Neural cell (in vitro differentiated cells): ENCODE measurements at regions not wholly inside any gene's neighbourhood (a gene's known extent, or its start where the extent isn't known, plus 50 kb on each side); places are given as distances from the start of the nearest gene placed in this dataset.

ENCODE experiments used
- H2AFZ ChIP-seq: fragments of 200-600, 300-800 bp; sonication (generic), shearing (Covaris generic); 2 replicates; pipeline ENCODE4 v1.6.0; 2014; ENCODE audit warnings: low read depth, mild to moderate bottlenecking, antibody characterized with exemption, low read length, moderate library complexity
- H3F3A ChIP-seq: fragments of 200-600 bp; shearing (Covaris generic); 2 replicates; pipeline ENCODE4 v1.6.1; 2016; ENCODE audit warnings: mild to moderate bottlenecking, moderate library complexity, mixed read lengths, antibody characterized with exemption, low read length; ENCODE audit not compliant: insufficient read depth, poor library complexity, severe bottlenecking
- H3K27ac ChIP-seq: fragments of 200-600, 300-800 bp; sonication (generic), shearing (Covaris generic); 2 replicates; pipeline ENCODE4 v1.5.1; 2014; ENCODE audit warnings: mild to moderate bottlenecking, low read length, moderate library complexity
- H3K27me3 ChIP-seq: fragments of 300-800, 200-600 bp; sonication (generic), shearing (Covaris generic); 2 replicates; pipeline ENCODE4 v1.6.0; 2014; ENCODE audit warnings: mild to moderate bottlenecking, low read depth, low read length, moderate library complexity; ENCODE audit not compliant: insufficient read depth
- H3K36me3 ChIP-seq: fragments of 300-800, 200-600 bp; sonication (generic), shearing (Covaris generic); 2 replicates; pipeline ENCODE4 v1.5.1; 2014; ENCODE audit warnings: mild to moderate bottlenecking, antibody characterized with exemption, low read length, moderate library complexity; ENCODE audit not compliant: insufficient read depth
- H3K4me2 ChIP-seq: fragments of 300-800, 200-600 bp; sonication (generic), shearing (Covaris generic); 2 replicates; pipeline ENCODE4 v1.6.0; 2014; ENCODE audit warnings: mild to moderate bottlenecking, low read length
- H3K4me3 ChIP-seq: fragments of 300-800, 200-600 bp; sonication (generic), shearing (Covaris generic); 2 replicates; pipeline ENCODE4 v1.5.1; 2014; ENCODE audit warnings: mild to moderate bottlenecking, low read length, moderate library complexity
- H3K79me2 ChIP-seq: fragments of 200-600 bp; shearing (Covaris generic); replicated peaks from 2 replicates; pipeline ENCODE4 v1.6.0; 2014; ENCODE audit warnings: mild to moderate bottlenecking, low read length, moderate library complexity; ENCODE audit not compliant: insufficient read depth
- H3K9ac ChIP-seq: fragments of 300-800, 200-600 bp; sonication (generic), shearing (Covaris generic); 2 replicates; pipeline ENCODE4 v1.6.1; 2016; ENCODE audit warnings: mild to moderate bottlenecking, low read length, mixed read lengths
- H3K9me2 ChIP-seq: fragments of 200-600 bp; shearing (Covaris generic); 2 replicates; pipeline ENCODE4 v1.6.1; 2016; ENCODE audit warnings: mild to moderate bottlenecking, low read length, mixed read lengths; ENCODE audit not compliant: insufficient read depth
- H3K9me3 ChIP-seq: fragments of 200-600, 300-800 bp; sonication (generic), shearing (Covaris generic); 2 replicates; pipeline ENCODE4 v1.6.1; 2016; ENCODE audit warnings: mild to moderate bottlenecking, mixed run types, low read length, moderate library complexity, mixed read lengths
- H4K20me1 ChIP-seq: fragments of 200-600 bp; shearing (Covaris generic); 2 replicates; pipeline ENCODE4 v1.6.1; 2016; ENCODE audit warnings: mild to moderate bottlenecking, mixed run types; ENCODE audit not compliant: insufficient read depth
- CTCF ChIP-seq: fragments of 450-650 bp; IDR thresholded peaks from 2 replicates; pipeline ENCODE4 v1.5.1; 2014; ENCODE audit warnings: antibody characterized with exemption, mild to moderate bottlenecking, moderate library complexity; ENCODE audit not compliant: poor library complexity, severe bottlenecking
- EP300 ChIP-seq: fragments of 450-650 bp; conservative IDR thresholded peaks from 2 replicates; pipeline ENCODE4 v1.6.1; 2014; ENCODE audit warnings: antibody characterized with exemption, mild to moderate bottlenecking, moderate library complexity; ENCODE audit not compliant: poor library complexity, severe bottlenecking
- EZH2 ChIP-seq: fragments of 200-600, 300-800 bp; shearing (Covaris generic), sonication (generic); IDR thresholded peaks from 2 replicates; pipeline ENCODE4 v1.6.1; 2014; ENCODE audit warnings: antibody characterized with exemption, low read length, borderline replicate concordance, mild to moderate bottlenecking; ENCODE audit not compliant: insufficient read depth, poor library complexity, severe bottlenecking
- MXI1 ChIP-seq: fragments of 450-650 bp; conservative IDR thresholded peaks from 2 replicates; pipeline ENCODE4 v1.6.1; 2014; ENCODE audit warnings: antibody characterized with exemption, mild to moderate bottlenecking; ENCODE audit not compliant: poor library complexity, severe bottlenecking
- POLR2AphosphoS5 ChIP-seq: IDR thresholded peaks from 2 replicates; pipeline ENCODE4 v1.6.1; 2012
- RAD21 ChIP-seq: fragments of 450-650 bp; conservative IDR thresholded peaks from 2 replicates; pipeline ENCODE4 v1.6.1; 2014; ENCODE audit warnings: antibody characterized with exemption, mild to moderate bottlenecking, moderate library complexity
- SMC3 ChIP-seq: fragments of 450-650 bp; conservative IDR thresholded peaks from 2 replicates; pipeline ENCODE4 v1.6.1; 2014; ENCODE audit warnings: antibody characterized with exemption, mild to moderate bottlenecking, moderate library complexity; ENCODE audit not compliant: poor library complexity
- TAF1 ChIP-seq: IDR thresholded peaks from 2 replicates; pipeline ENCODE4 v1.6.1; 2012; ENCODE audit warnings: low read depth
- TF ChIP-seq, protein P1 (sequence below): IDR thresholded peaks from 2 replicates; pipeline ENCODE4 v1.6.1; 2012; ENCODE audit warnings: borderline replicate concordance

DNA sequence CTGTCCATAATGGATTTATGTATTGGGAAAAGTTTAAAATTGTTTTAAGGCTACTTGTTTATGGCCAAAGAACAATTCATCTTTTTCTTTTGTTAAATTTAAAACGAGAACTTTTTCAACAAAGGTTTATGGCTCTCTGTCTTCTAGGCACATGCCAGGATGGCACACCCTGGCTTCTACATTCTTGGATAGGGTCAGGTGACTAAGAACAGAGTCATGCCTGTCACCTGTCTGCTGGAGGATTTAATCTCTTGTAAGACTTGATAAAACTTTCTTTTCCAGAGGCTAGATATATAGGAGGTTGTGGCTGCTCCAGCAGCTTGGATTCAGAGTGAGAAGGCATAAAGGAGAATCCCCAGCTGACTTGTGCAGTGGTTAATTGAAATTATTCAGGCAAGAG is 915.4 kb downstream of the GATA3 start:
- no peaks in the 10 kb centered on the region for H4K20me1 ChIP-seq
- no peak overlapping the region for H3K4me3 ChIP-seq
- no peak overlapping the region for H3K9ac ChIP-seq
- no peaks in the 10 kb centered on the region for H3K27me3 ChIP-seq
- no peaks in the 10 kb centered on the region for H3K9me2 ChIP-seq
- H3K9me3 ChIP-seq = no peaks in the 10 kb centered on the region
- H3K4me2 ChIP-seq = no peak overlapping the region
- H3F3A ChIP-seq = no peaks in the 10 kb centered on the region
- H3K27ac ChIP-seq = no peak overlapping the region
- TF ChIP-seq, protein P1, sequence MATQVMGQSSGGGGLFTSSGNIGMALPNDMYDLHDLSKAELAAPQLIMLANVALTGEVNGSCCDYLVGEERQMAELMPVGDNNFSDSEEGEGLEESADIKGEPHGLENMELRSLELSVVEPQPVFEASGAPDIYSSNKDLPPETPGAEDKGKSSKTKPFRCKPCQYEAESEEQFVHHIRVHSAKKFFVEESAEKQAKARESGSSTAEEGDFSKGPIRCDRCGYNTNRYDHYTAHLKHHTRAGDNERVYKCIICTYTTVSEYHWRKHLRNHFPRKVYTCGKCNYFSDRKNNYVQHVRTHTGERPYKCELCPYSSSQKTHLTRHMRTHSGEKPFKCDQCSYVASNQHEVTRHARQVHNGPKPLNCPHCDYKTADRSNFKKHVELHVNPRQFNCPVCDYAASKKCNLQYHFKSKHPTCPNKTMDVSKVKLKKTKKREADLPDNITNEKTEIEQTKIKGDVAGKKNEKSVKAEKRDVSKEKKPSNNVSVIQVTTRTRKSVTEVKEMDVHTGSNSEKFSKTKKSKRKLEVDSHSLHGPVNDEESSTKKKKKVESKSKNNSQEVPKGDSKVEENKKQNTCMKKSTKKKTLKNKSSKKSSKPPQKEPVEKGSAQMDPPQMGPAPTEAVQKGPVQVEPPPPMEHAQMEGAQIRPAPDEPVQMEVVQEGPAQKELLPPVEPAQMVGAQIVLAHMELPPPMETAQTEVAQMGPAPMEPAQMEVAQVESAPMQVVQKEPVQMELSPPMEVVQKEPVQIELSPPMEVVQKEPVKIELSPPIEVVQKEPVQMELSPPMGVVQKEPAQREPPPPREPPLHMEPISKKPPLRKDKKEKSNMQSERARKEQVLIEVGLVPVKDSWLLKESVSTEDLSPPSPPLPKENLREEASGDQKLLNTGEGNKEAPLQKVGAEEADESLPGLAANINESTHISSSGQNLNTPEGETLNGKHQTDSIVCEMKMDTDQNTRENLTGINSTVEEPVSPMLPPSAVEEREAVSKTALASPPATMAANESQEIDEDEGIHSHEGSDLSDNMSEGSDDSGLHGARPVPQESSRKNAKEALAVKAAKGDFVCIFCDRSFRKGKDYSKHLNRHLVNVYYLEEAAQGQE = no peak
- TF ChIP-seq CTCF = no peak
- TF ChIP-seq SMC3 = no peak
- TF ChIP-seq TAF1 = no peak
- TF ChIP-seq MXI1 = no peak
- no peak for TF ChIP-seq POLR2AphosphoS5
- TF ChIP-seq RAD21 = no peak
- no peak for TF ChIP-seq EP300
- TF ChIP-seq EZH2 = no peak
- no peaks in the 10 kb centered on the region for H3K79me2 ChIP-seq
- H2AFZ ChIP-seq = no peak overlapping the region
- no peaks in the 10 kb centered on the region for H3K36me3 ChIP-seq

- Histone ChIP-seq H3K79me2 (no peaks in the 10 kb centered on the region), H2AFZ (no peak overlapping the region), H3K4me3 (no peak overlapping the region), H3K27ac (no peak overlapping the region), H3K9me3 (no peaks in the 10 kb centered on the region), H3K9ac (no peak overlapping the region), H4K20me1 (no peaks in the 10 kb centered on the region), H3K9me2 (no peaks in the 10 kb centered on the region), H3K27me3 (no peaks in the 10 kb centered on the region), H3K4me2 (no peak overlapping the region), H3K36me3 (no peaks in the 10 kb centered on the region), H3F3A (no peaks in the 10 kb centered on the region)
- no peak for TF ChIP-seq TAF1
- TF ChIP-seq MXI1 = no peak
- no peak for TF ChIP-seq EZH2
- no peak for TF ChIP-seq CTCF
- no peak for TF ChIP-seq RAD21
- no peak for TF ChIP-seq EP300
- no peak for TF ChIP-seq POLR2AphosphoS5
- no peak for TF ChIP-seq SMC3
- TF ChIP-seq, protein P1 = no peak
Measured at GRCh38 chr10:8975535-8975934, 921.0 kb downstream of the GATA3 start.
